Adrenal gland (tissue), 5 donors: ENCODE measurements at regions not wholly inside any gene's neighbourhood (a gene's known extent, or its start where the extent isn't known, plus 50 kb on each side); places are given as distances from the start of the nearest gene placed in this dataset.

ENCODE experiments used
- POLR2A ChIP-seq, 2 donors: fragments of 450-650 bp; IDR thresholded peaks; one replicate each; pipeline ENCODE4 v1.6.1; 2017; ENCODE audit warnings: antibody characterized with exemption in 2 of 2, mild to moderate bottlenecking in 2 of 2, moderate library complexity in 1 of 2
- TF ChIP-seq, protein P1 (sequence below), 6 experiments: fragments of 450-650 bp in 4 of 6; fragments of 200-600 bp in 2 of 6; sonication (generic) in 1 of 6; IDR thresholded peaks; 1 replicate in 5 of 6; 2 replicates in 1 of 6; pipeline versions ENCODE4 v1.5.1 to v1.8.0; 2016 to 2021; ENCODE audit warnings: antibody characterized with exemption in 6 of 6, mild to moderate bottlenecking in 2 of 6, moderate library complexity in 1 of 6
- donor health status: DM: no; HTN: no; CAD: no.

GRCh38 chr18:46350598-46351159 lies 246.5 kb downstream of the HAUS1 start:
- TF ChIP-seq, protein P1, sequence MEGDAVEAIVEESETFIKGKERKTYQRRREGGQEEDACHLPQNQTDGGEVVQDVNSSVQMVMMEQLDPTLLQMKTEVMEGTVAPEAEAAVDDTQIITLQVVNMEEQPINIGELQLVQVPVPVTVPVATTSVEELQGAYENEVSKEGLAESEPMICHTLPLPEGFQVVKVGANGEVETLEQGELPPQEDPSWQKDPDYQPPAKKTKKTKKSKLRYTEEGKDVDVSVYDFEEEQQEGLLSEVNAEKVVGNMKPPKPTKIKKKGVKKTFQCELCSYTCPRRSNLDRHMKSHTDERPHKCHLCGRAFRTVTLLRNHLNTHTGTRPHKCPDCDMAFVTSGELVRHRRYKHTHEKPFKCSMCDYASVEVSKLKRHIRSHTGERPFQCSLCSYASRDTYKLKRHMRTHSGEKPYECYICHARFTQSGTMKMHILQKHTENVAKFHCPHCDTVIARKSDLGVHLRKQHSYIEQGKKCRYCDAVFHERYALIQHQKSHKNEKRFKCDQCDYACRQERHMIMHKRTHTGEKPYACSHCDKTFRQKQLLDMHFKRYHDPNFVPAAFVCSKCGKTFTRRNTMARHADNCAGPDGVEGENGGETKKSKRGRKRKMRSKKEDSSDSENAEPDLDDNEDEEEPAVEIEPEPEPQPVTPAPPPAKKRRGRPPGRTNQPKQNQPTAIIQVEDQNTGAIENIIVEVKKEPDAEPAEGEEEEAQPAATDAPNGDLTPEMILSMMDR (IDR thresholded peaks at IDR 0.05) = no peak
- TF ChIP-seq POLR2A (IDR thresholded peaks at IDR 0.05) = no peak
